ENCODE measurements at regions not wholly inside any gene's neighbourhood (a gene's known extent, or its start where the extent isn't known, plus 50 kb on each side); places are given as distances from the start of the nearest gene placed in this dataset.

- H3K4me1 Mint-ChIP-seq (ENCODE audit: unreplicated experiment): no peaks in the 10 kb centered on the region
- no peaks in the 10 kb centered on the region for H3K36me3 Mint-ChIP-seq (ENCODE audit: unreplicated experiment)
- TF ChIP-seq CTCF (IDR thresholded peaks at IDR 0.05): no peak
- no peaks in the 10 kb centered on the region for H3K27me3 Mint-ChIP-seq (ENCODE audit: unreplicated experiment)
- no peak overlapping the region for H3K4me3 Mint-ChIP-seq (ENCODE audit: unreplicated experiment)
- H3K27ac Mint-ChIP-seq (ENCODE audit: unreplicated experiment): no peak overlapping the region
- no peak for DNase-seq (ENCODE audit: extremely low spot score, unreplicated experiment)
- H3K9me3 Mint-ChIP-seq (ENCODE audit: unreplicated experiment): peaks cover 26% of the 10 kb centered on the region
Observed at GRCh38 chr6:170043881-170044790, 246.7 kb downstream of the DLL1 start.

- Mint-ChIP-seq H3K4me3 (ENCODE audit: unreplicated experiment) (no peak overlapping the region), H3K9me3 (ENCODE audit: unreplicated experiment) (peaks cover 26% of the 10 kb centered on the region), H3K4me1 (ENCODE audit: unreplicated experiment) (no peaks in the 10 kb centered on the region)
Observed at GRCh38 chr6:170043150-170043819, 247.6 kb downstream of the DLL1 start.

DNA sequence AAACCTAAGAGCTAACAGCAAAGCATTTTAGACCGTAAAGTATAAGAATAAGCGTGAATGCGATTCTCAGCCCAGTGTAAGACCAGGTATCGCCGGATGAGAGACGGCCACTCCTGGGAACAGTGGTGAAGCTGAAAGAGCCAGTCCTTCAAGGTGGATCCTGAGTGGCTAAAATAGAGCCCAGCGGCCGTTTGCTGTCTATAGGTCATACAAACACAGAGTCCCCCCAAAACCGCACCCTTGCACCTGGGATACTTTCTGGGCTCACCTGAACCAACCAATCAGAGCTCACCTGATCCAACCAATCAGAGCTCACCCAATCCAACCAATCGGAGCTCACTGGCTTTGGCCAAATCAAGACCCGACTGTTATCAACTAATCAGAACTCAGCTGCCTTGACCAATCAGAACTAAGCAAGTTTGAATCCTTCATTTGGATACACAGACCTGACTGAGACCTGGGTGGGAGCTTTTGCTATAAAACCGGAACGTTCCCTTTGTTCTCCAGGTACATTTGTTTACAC lies 248.2 kb downstream of the DLL1 start:
- TF ChIP-seq CTCF (IDR thresholded peaks at IDR 0.05): no peak
- no peak overlapping the region for H3K27ac Mint-ChIP-seq (ENCODE audit: unreplicated experiment)
- H3K4me1 Mint-ChIP-seq (ENCODE audit: unreplicated experiment): no peaks in the 10 kb centered on the region
- H3K4me3 Mint-ChIP-seq (ENCODE audit: unreplicated experiment): no peak overlapping the region
- no peaks in the 10 kb centered on the region for H3K36me3 Mint-ChIP-seq (ENCODE audit: unreplicated experiment)
- H3K27me3 Mint-ChIP-seq (ENCODE audit: unreplicated experiment): no peaks in the 10 kb centered on the region
- no peak for DNase-seq (ENCODE audit: extremely low spot score, unreplicated experiment)
- peaks cover 26% of the 10 kb centered on the region for H3K9me3 Mint-ChIP-seq (ENCODE audit: unreplicated experiment)

More at GRCh38 chr6:170043150-170043819, 247.6 kb downstream of the DLL1 start:
- no peaks in the 10 kb centered on the region for H3K27me3 Mint-ChIP-seq (ENCODE audit: unreplicated experiment)
- no peak for DNase-seq (ENCODE audit: extremely low spot score, unreplicated experiment)
- H3K27ac Mint-ChIP-seq (ENCODE audit: unreplicated experiment): no peak overlapping the region
- no peak for TF ChIP-seq CTCF (IDR thresholded peaks at IDR 0.05)
- H3K36me3 Mint-ChIP-seq (ENCODE audit: unreplicated experiment): no peaks in the 10 kb centered on the region

GRCh38 chr6:170042123-170042522 lies 248.8 kb downstream of the DLL1 start:
- no peak for DNase-seq (ENCODE audit: extremely low spot score, unreplicated experiment)
- Mint-ChIP-seq H3K36me3 (ENCODE audit: unreplicated experiment) (no peaks in the 10 kb centered on the region), H3K9me3 (ENCODE audit: unreplicated experiment) (peaks cover 21% of the 10 kb centered on the region), H3K27me3 (ENCODE audit: unreplicated experiment) (no peaks in the 10 kb centered on the region), H3K4me1 (ENCODE audit: unreplicated experiment) (no peaks in the 10 kb centered on the region), H3K4me3 (ENCODE audit: unreplicated experiment) (no peak overlapping the region), H3K27ac (ENCODE audit: unreplicated experiment) (no peak overlapping the region)
- no peak for TF ChIP-seq CTCF (IDR thresholded peaks at IDR 0.05)

DNA sequence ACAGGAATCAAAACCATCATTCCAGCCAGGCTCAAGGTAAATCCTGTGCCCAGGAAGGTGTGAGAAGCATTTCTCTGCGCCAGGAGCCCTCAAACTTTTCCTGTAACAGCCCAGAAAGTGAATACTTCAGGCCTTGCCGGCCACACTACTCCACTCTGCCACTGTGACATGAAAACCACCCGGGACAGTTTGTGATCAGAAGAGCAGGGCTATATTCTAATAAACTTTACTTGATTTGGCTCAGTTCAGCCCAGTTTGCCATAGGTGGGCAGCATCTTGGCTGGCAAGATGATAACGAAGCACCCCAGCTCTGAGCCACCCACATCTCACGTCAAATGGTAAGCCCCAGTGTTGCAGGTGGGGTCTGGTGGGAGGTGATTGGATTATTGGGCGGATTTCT lies 249.4 kb downstream of the DLL1 start:
- Mint-ChIP-seq H3K36me3 (ENCODE audit: unreplicated experiment) (no peaks in the 10 kb centered on the region), H3K9me3 (ENCODE audit: unreplicated experiment) (peaks cover 24% of the 10 kb centered on the region)

More for the DNA sequence above, 249.4 kb downstream of the DLL1 start:
- Mint-ChIP-seq H3K27ac (ENCODE audit: unreplicated experiment) (no peak overlapping the region), H3K27me3 (ENCODE audit: unreplicated experiment) (no peaks in the 10 kb centered on the region), H3K4me3 (ENCODE audit: unreplicated experiment) (no peak overlapping the region), H3K4me1 (ENCODE audit: unreplicated experiment) (no peaks in the 10 kb centered on the region)
- no peak for TF ChIP-seq CTCF (IDR thresholded peaks at IDR 0.05)
- DNase-seq (ENCODE audit: extremely low spot score, unreplicated experiment): no peak

Measured in osteocyte (in vitro differentiated cells).